Endothelial cell of umbilical vein (primary cell): ENCODE measurements at regions not wholly inside any gene's neighbourhood (a gene's known extent, or its start where the extent isn't known, plus 50 kb on each side); places are given as distances from the start of the nearest gene placed in this dataset.

ENCODE experiments used
- BruUV-seq: library from RNA; stranded (reverse); fragments of 400-500 nt; replicated peaks from 2 replicates; lab custom pipeline; 2021; lab: Mats Ljungman, UMichigan
- CTCF ChIA-PET: fragments of 300-600, 350-600 bp; sonication (Branson Sonifier 250); formaldehyde crosslinking; loops from one replicate; lab custom pipeline; 2021; ENCODE audit warnings: antibody characterized with exemption, inconsistent platforms; lab: Charles Lee
- POLR2A ChIA-PET: fragments of 300-600, 350-600 bp; sonication (Branson Sonifier 250); formaldehyde crosslinking; loops from one replicate; lab custom pipeline; 2021; ENCODE audit warnings: antibody characterized with exemption, inconsistent platforms; lab: Charles Lee
- DNase-seq: peaks from one replicate; pipeline ENCODE4 v3.0.0-alpha.2; 2011; ENCODE audit warnings: low read depth, low spot score
- FAIRE-seq: peaks from 2 replicates; lab custom pipeline; 2011; peaks lifted over from hg19 to GRCh38; lab: Jason Lieb, UNC
- H2AFZ ChIP-seq: 2 replicates; pipeline ENCODE4 v1.6.0; 2012; ENCODE audit warnings: low read depth, low read length, control low read depth, inconsistent platforms
- H3K27ac ChIP-seq: 2 replicates; pipeline ENCODE4 v1.5.1; 2011; ENCODE audit warnings: low read depth, mild to moderate bottlenecking, control low read depth, low read length, moderate library complexity; ENCODE audit not compliant: insufficient read depth
- H3K27me3 ChIP-seq, 2 experiments: 2 replicates each; pipeline versions ENCODE4 v1.6.0 to v1.6.1; 2011; ENCODE audit warnings: low read length in 2 of 2, mixed read lengths in 1 of 2; ENCODE audit not compliant: control insufficient read depth in 2 of 2, insufficient read depth in 2 of 2
- H3K36me3 ChIP-seq, 2 experiments: 2 replicates in 1 of 2; 3 replicates in 1 of 2; pipeline ENCODE4 v1.5.1; 2011; ENCODE audit warnings: low read length in 2 of 2, mild to moderate bottlenecking in 1 of 2, moderate library complexity in 1 of 2; ENCODE audit not compliant: control insufficient read depth in 2 of 2, insufficient read depth in 2 of 2; ENCODE audit errors: extremely low read depth in 1 of 2
- H3K4me1 ChIP-seq: 3 replicates; pipeline ENCODE4 v1.5.1; 2011; ENCODE audit warnings: mild to moderate bottlenecking, low read length; ENCODE audit not compliant: control insufficient read depth, insufficient read depth; ENCODE audit errors: extremely low read depth
- H3K4me2 ChIP-seq: 2 replicates; pipeline ENCODE4 v1.6.1; 2011; ENCODE audit warnings: low read length, control low read depth, mixed read lengths; ENCODE audit not compliant: insufficient read depth
- H3K4me3 ChIP-seq, 3 experiments: fragments of 200-600 bp in 1 of 3; sonication (generic), shearing (Covaris generic) in 1 of 3; replicated peaks in 1 of 3; 2 replicates each; pipeline ENCODE4 v1.5.1; 2011 to 2016; ENCODE audit warnings: control low read depth in 3 of 3, low read length in 3 of 3, mild to moderate bottlenecking in 2 of 3, inconsistent platforms in 1 of 3, low read depth in 1 of 3, moderate library complexity in 1 of 3; ENCODE audit not compliant: insufficient read depth in 1 of 3
- H3K79me2 ChIP-seq: 2 replicates; pipeline ENCODE4 v1.6.0; 2012; ENCODE audit warnings: low read length, inconsistent platforms; ENCODE audit not compliant: control insufficient read depth, insufficient read depth
- H3K9ac ChIP-seq: replicated peaks from 2 replicates; pipeline ENCODE3; 2011; ENCODE audit warnings: low read length, control low read depth; ENCODE audit not compliant: insufficient read depth; ENCODE audit errors: extremely low read depth
- H3K9me1 ChIP-seq: replicated peaks from 3 replicates; pipeline ENCODE4 v1.6.0; 2011; ENCODE audit warnings: mild to moderate bottlenecking, low read length; ENCODE audit not compliant: control insufficient read depth, insufficient read depth; ENCODE audit errors: extremely low read depth
- H3K9me3 ChIP-seq: replicated peaks from 2 replicates; pipeline ENCODE4 v1.5.1; 2012; ENCODE audit warnings: low read length, inconsistent platforms; ENCODE audit not compliant: control insufficient read depth, insufficient read depth
- H4K20me1 ChIP-seq: replicated peaks from 2 replicates; pipeline ENCODE3; 2011; ENCODE audit warnings: mild to moderate bottlenecking, low read length; ENCODE audit not compliant: control insufficient read depth, insufficient read depth; ENCODE audit errors: extremely low read depth
- CTCF ChIP-seq, 2 donors: IDR thresholded peaks; 1 replicate in 1 of 2; 2 replicates in 1 of 2; pipeline ENCODE4 v1.5.1; 2011; ENCODE audit warnings: low read length in 2 of 2, mild to moderate bottlenecking in 2 of 2, moderate library complexity in 2 of 2, control low read depth in 1 of 2, inconsistent platforms in 1 of 2, low read depth in 1 of 2; ENCODE audit not compliant: insufficient read depth in 1 of 2; ENCODE audit errors: extremely low read depth in 1 of 2
- EZH2 ChIP-seq: IDR thresholded peaks from 2 replicates; pipeline ENCODE4 v1.6.1; 2012; ENCODE audit warnings: borderline replicate concordance, low read depth, mild to moderate bottlenecking, moderate library complexity, low read length, inconsistent platforms; ENCODE audit not compliant: severe bottlenecking
- FOS ChIP-seq: IDR thresholded peaks from 2 replicates; pipeline ENCODE4 v1.6.1; 2011; ENCODE audit warnings: mild to moderate bottlenecking, low read length, moderate library complexity, borderline replicate concordance; ENCODE audit not compliant: insufficient read depth
- GATA2 ChIP-seq: IDR thresholded peaks from 2 replicates; pipeline ENCODE4 v1.7.0; 2011; ENCODE audit warnings: low read depth, mild to moderate bottlenecking, moderate library complexity, mixed read lengths, low read length; ENCODE audit not compliant: insufficient read length, insufficient read depth
- JUN ChIP-seq: IDR thresholded peaks from 2 replicates; pipeline ENCODE4 v1.6.1; 2011; ENCODE audit warnings: borderline replicate concordance, low read depth; ENCODE audit not compliant: insufficient read length, insufficient read depth
- MAX ChIP-seq: IDR thresholded peaks from 2 replicates; pipeline ENCODE4 v1.6.1; 2011; ENCODE audit not compliant: insufficient read depth, insufficient read length
- MYC ChIP-seq: IDR thresholded peaks from one replicate; pipeline ENCODE4 v1.6.1; 2011; ENCODE audit warnings: mild to moderate bottlenecking, low read depth, low read length
- POLR2A ChIP-seq: IDR thresholded peaks from 2 replicates; pipeline ENCODE4 v1.6.1; 2012; ENCODE audit warnings: low read depth, mild to moderate bottlenecking, control low read depth, low read length
- POLR2AphosphoS5 ChIP-seq: IDR thresholded peaks from 2 replicates; pipeline ENCODE4 v1.6.1; 2012; ENCODE audit warnings: low read depth, mild to moderate bottlenecking, control low read depth, low read length, moderate library complexity; ENCODE audit not compliant: insufficient read depth
- dilution Hi-C: fragments of 300-500 bp; cut with MboI; formaldehyde crosslinking; loops from one replicate; pipeline ENCODE4 v1.15.0; 2019; ENCODE audit warnings: low sequenced_read_pairs; ENCODE audit not compliant: extremely low pct_ligation_motif_present
- intact Hi-C: fragments of 100-400 bp; cut with micrococcal nuclease; formaldehyde crosslinking; loops from one replicate; pipeline ENCODE4 v1.10.0; 2022

GRCh38 chr3:193754719-193755118, 161.7 kb downstream of the OPA1 start:
- dilution Hi-C loops = loop anchor here (25.0 kb wide), 1 partner anchor 558 kb away; no protein-coding TSS in a partner anchor
- TF ChIP-seq CTCF (IDR thresholded peaks at IDR 0.05; ENCODE audit: extremely low read depth in 1 of 2, insufficient read depth in 1 of 2, low read depth in 1 of 2, low read length in 2 of 2) (no peak), MAX (no peak), GATA2 (no peak), JUN (no peak), FOS (no peak), POLR2AphosphoS5 (no peak), EZH2 (no peak), MYC (no peak), POLR2A (no peak)
- CTCF ChIA-PET = interaction anchor here (1.0 kb wide), 1 partner anchor 27 kb away, joined by 3 read pairs; no protein-coding TSS in a partner anchor
- no TSS peak for BruUV-seq
- H3K4me1 ChIP-seq = no peaks in the 10 kb centered on the region
- POLR2A ChIA-PET = no interaction called here
- H3K9me1 ChIP-seq = no peaks in the 10 kb centered on the region
- H3K27me3 ChIP-seq = peaks cover 9 to 10% of the 10 kb centered on the region in 2 experiments
- no peak overlapping the region for H3K27ac ChIP-seq
- no peak overlapping the region for H3K4me2 ChIP-seq
- intact Hi-C loops = no loop called here
- DNase-seq (no peak), FAIRE-seq (no peak)
- no peak overlapping the region for H3K9ac ChIP-seq
- H4K20me1 ChIP-seq = no peaks in the 10 kb centered on the region
- H3K9me3 ChIP-seq = no peaks in the 10 kb centered on the region
- H3K79me2 ChIP-seq = no peaks in the 10 kb centered on the region
- H2AFZ ChIP-seq = no peak overlapping the region
- no peak overlapping the region for H3K4me3 ChIP-seq
- H3K36me3 ChIP-seq = no peaks in the 10 kb centered on the region
